HEK293T (cell line): ENCODE measurements at regions not wholly inside any gene's neighbourhood (a gene's known extent, or its start where the extent isn't known, plus 50 kb on each side); places are given as distances from the start of the nearest gene placed in this dataset.

Experiments
- ARNT ChIP-seq: fragments of 450-650 bp; IDR thresholded peaks from 2 replicates; pipeline ENCODE4 v1.6.1; 2017; ENCODE audit warnings: mild to moderate bottlenecking
- BHLHE40 ChIP-seq: fragments of 450-650 bp; IDR thresholded peaks from 2 replicates; pipeline ENCODE4 v1.6.1; 2016; ENCODE audit warnings: mild to moderate bottlenecking, moderate library complexity, borderline replicate concordance
- ELF4 ChIP-seq: fragments of 450-650 bp; IDR thresholded peaks from 2 replicates; pipeline ENCODE4 v1.6.1; 2017; ENCODE audit warnings: antibody characterized with exemption
- FOXA1 ChIP-seq: fragments of 450-650 bp; IDR thresholded peaks from 2 replicates; pipeline ENCODE4 v1.6.1; 2016; ENCODE audit warnings: mild to moderate bottlenecking
- FOXM1 ChIP-seq: fragments of 450-650 bp; IDR thresholded peaks from 2 replicates; pipeline ENCODE4 v1.6.1; 2017; ENCODE audit warnings: mild to moderate bottlenecking, borderline replicate concordance
- L3MBTL2 ChIP-seq: fragments of 450-650 bp; conservative IDR thresholded peaks from 2 replicates; pipeline ENCODE4 v1.6.1; 2016; ENCODE audit warnings: mild to moderate bottlenecking
- LEF1 ChIP-seq: fragments of 450-650 bp; IDR thresholded peaks from 2 replicates; pipeline ENCODE4 v1.6.1; 2017; ENCODE audit warnings: mild to moderate bottlenecking, borderline replicate concordance
- NFRKB ChIP-seq: fragments of 450-650 bp; IDR thresholded peaks from 2 replicates; pipeline ENCODE4 v1.6.1; 2016; ENCODE audit warnings: mild to moderate bottlenecking, moderate library complexity
- SP1 ChIP-seq: fragments of 450-650 bp; IDR thresholded peaks from 2 replicates; pipeline ENCODE4 v1.6.1; 2017
- SUZ12 ChIP-seq: fragments of 450-650 bp; IDR thresholded peaks from 2 replicates; pipeline ENCODE4 v1.6.1; 2016; ENCODE audit warnings: mild to moderate bottlenecking
- TARDBP ChIP-seq: fragments of 450-650 bp; IDR thresholded peaks from 2 replicates; pipeline ENCODE4 v1.6.1; 2016

DNA sequence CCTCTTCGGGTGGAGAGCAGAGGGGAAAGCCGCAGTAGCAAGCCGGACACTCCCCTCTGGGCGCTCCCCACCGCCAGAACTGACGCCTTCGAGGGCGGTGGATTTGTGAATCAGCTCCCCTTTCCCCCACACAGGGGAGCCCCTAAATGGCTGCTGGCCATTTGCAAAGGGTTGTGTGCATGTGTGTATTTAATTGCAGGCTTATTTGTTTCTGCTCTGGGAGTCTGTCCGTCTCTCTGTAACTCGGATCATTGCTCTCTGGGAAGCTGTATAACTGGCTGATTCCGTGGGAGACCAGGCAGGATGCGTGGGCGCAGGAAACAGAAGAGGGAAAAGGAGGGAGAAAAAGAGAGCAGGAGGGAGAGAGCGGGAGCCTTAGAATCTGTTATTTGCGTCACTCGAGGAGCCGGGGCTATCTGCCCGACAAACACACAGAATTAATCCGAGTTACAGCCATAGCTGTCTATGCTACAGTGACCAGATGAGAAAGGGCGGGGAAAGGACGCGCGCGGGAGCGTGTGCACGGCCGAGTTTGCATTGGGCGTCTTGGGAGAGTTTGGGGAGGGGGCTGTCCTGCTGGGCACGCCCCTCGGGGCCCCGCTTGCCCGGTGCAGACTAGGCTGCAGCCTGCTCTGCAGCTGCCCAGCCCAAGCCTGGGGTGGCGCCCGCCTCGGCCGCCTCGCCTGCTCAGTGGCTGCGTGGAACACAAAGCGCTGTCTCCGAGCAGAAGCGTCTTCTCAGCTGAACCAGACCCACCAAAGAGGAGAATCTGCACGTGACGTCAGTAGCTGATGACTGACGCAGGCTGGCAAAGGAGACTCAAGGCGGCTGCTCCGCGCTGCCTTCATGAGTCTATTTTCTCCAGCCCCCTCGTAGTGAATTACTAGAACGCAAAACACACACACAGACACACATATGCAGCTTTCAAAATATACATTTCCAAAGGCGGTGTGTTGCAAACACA is 105.3 kb upstream of the HSD17B12 start:
- no peak for TF ChIP-seq TARDBP
- no peak for TF ChIP-seq BHLHE40
- no peak for TF ChIP-seq FOXM1
- TF ChIP-seq SP1 = no peak
- no peak for TF ChIP-seq L3MBTL2
- no peak for TF ChIP-seq ARNT
- TF ChIP-seq ELF4 = no peak
- TF ChIP-seq NFRKB = no peak
- no peak for TF ChIP-seq LEF1
- TF ChIP-seq SUZ12 = no peak
- TF ChIP-seq FOXA1 = no peak
